HG03139 (cell line): ENCODE measurements at regions not wholly inside any gene's neighbourhood (a gene's known extent, or its start where the extent isn't known, plus 50 kb on each side); places are given as distances from the start of the nearest gene placed in this dataset.
"Not testable (repeated sequence)": the region's sequence is repeated elsewhere in the genome, so short reads cannot be mapped to it uniquely, and the experiment has no call there.

Experiments used
- ATAC-seq: cut with Tn5 transposase; IDR thresholded peaks from one replicate; pipeline ENCODE4 v1.9.1; 2021; ENCODE audit not compliant: unreplicated experiment

DNA sequence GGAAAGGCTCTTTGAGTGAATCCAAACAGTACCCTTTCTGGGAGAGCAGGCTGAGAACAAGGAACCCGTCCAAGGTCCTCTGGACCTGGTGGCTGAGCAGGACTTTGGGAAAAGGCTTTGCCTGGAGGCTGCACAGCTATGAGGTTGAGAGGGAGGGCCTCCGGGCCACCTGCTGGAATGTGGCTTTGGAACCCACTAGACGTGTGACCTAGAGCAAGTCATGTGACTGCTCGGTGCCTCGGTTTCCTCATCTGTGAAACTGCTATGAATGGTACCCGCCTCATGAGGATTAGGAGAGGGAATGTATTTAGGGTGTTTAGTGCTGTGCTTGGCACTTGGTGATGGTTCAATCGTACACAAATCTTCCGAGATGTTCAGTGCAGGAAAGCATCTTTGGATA, 50.4 kb downstream of the HAPSTR1 start:
- no peak for ATAC-seq

DNA sequence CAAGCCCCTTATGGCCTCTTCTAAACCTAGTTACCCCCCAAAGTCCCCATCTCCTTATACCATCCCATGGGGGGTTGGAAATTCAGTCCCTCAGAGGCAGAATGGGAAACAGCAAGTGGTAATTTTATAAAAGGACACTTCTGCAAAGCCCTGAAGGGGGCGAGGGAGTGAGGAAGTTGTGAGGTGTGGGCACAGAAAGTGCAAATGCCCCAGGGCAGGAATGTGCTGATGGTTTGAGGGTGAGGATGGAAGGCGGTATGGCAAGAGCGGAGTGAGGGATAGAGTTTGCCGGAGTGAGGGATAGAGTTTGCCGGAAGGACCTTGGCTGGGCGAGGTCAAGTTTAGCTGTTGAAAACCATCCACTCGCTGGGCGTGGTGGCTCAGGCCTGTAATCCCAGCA, 52.7 kb downstream of the HAPSTR1 start:
- no peak for ATAC-seq

DNA sequence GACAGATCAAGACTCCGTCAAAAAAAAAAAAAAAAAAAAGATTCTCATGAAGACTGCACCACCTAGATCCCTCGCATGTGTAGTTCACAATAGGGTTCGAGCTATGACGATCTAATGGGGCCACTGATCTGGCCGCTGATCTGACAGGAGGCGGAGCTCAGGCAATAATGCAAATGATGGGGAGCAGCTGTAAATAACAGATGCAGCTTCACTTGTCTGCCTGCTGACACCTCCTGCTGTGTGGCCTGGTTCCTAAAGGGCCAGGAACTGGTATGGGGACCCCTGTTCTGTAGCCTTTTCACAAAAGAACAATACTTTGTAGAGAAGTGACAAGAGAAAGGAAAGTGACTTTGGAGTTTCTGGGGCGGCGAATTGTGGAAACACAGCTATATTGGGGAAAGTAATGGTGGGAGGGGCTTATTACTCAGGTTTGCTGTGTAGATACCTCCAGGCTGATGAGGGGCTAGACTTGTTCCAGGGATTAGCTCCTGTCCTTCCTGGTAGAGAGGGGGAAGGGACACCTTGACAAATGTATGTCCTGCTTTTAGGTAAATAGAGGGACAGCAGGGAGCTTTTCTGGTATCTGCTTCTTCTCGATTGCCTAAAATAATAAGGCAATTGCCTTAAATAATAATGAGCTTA, 57.1 kb downstream of the HAPSTR1 start:
- no peak for ATAC-seq

- ATAC-seq: no peak
Measured at GRCh38 chr16:9151074-9151473, 59.6 kb downstream of the HAPSTR1 start.

GRCh38 chr16:9151597-9151996, 60.2 kb downstream of the HAPSTR1 start:
- ATAC-seq: no peak

DNA sequence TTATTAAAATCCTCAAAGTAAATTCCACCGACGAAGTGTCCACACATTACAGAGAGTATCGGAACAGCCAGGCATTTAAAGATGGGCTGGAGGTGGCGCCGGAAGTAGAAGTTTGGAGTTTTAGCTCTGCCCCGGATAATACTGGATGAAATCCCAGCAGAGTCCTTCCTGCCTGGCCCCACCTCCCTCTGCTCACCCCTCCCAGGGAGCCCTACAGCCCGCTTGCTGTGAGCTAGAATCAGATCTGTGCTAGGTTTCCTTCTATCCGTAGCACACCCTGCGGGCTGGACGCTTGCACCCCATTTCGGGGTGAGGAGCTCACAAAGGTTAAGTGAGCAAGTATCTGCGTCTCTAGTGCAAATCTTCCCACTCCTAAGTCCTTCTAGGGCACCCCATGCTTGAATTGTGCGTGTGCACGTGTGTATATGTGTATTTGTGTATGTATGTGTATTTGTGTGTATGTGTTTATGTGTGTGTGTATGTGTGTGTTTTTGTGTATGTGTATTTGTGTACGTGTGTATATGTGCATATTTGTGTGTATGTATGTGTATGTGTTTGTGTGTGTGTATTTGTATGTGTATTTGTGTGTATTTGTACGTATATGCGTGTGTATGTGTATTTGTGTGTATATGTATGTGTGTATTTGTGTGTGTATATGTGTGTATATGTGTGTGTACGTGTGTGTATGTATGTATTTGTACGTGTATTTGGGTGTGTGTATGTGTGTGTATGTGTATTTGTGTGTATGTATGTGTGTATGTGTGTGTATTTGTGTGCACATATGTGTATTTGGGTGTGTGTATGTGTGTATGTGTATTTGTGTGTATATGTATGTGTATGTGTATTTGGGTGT, 61.4 kb downstream of the HAPSTR1 start:
- ATAC-seq: no peak

GRCh38 chr16:9153502-9153864, 62.0 kb downstream of the HAPSTR1 start:
- no peak for ATAC-seq

DNA sequence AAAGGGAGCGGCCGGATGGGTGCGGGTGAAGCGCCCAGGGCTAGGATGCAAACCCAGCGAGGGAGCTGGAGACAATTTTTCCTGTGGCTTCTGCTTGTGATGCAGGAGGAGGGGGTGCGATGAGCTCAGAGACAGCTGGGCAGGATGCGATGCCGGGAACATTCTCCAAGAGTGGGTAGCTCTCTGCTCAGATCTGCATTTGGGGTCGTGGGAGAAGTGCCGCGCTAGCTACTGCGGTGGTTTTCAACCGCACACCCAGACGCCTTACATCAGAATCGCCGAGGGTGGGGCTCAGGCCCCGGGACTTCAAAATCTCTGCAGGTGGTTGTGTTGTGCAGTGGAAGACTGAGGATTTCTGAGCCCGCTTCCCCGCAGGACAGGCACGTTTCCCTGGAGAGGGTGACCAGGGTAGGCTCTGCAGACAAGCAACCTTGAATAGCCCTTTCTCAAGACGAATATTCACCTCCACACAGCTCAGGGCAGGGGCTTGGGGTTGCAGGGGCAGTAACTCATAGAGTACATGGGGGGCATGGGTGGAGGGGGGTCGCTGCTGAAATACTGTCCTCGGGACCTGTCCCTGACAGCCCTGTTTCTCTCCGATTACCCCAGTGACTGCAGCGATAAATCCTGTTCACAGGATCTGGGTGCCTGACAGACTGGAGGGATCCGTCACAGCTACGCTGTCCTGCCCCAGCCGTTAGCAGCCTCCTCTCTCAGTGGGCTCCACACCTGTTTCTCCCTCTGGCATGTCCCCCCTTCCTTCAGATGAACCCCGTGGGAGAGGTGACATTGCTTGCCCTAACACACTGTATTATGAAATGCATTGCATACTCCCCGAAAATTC, 63.3 kb downstream of the HAPSTR1 start:
- no peak for ATAC-seq

DNA sequence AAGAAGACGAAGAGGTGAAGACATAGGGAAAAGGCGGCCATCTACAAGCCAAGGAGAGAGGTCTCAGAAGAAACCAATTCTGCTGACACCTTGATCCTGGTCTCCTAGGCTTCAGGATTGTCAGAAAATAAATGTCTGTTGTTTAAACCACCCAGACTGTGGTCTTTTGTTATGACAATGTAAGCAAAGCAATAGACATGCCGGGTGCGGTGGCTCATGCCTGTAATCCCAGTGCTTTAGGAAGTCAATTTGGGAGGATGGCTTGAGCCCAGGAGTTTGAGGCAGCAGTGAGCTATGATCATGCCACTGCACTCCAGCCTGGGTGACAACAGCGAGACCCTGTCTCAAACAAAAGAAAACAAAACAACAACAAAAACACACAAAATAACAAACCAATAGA, 64.4 kb downstream of the HAPSTR1 start:
- ATAC-seq: no peak

GRCh38 chr16:9159839-9160550, 68.6 kb downstream of the HAPSTR1 start:
- no peak for ATAC-seq

DNA sequence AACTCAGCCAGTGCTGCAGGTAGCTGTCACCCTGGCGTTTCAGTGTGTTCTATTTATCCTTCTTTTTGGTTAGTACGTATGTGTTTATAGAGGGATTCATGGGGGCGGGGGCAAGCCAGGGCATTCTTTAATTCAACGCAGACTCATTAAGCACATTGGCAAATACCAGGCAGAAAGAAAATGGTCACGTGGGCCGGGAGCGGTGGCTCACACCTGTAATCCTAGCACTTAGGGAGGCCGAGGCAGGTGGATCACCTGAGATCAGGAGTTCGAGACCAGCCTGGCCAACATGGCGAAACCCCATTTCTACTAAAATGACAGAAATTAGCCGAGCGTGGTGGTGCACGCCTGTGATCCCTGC, 69.1 kb downstream of the HAPSTR1 start:
- ATAC-seq: no peak

DNA sequence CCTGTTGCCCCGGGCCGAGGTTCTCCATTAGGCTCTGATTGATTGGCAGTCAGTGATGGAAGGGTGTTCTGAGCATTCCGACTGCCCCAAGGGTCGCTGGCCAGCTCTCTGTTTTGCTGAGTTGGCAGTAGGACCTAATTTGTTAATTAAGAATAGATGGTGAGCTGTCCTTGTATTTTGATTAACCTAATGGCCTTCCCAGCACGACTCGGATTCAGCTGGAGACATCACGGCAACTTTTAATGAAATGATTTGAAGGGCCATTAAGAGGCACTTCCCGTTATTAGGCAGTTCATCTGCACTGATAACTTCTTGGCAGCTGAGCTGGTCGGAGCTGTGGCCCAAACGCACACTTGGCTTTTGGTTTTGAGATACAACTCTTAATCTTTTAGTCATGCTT, 74.2 kb downstream of the HAPSTR1 start:
- no peak for ATAC-seq

GRCh38 chr16:9166326-9166993, 75.0 kb downstream of the HAPSTR1 start:
- ATAC-seq: not testable (repeated sequence)

GRCh38 chr16:9169094-9169493, 77.7 kb downstream of the HAPSTR1 start:
- no peak for ATAC-seq

GRCh38 chr16:9170470-9170869, 79.0 kb downstream of the HAPSTR1 start:
- no peak for ATAC-seq

DNA sequence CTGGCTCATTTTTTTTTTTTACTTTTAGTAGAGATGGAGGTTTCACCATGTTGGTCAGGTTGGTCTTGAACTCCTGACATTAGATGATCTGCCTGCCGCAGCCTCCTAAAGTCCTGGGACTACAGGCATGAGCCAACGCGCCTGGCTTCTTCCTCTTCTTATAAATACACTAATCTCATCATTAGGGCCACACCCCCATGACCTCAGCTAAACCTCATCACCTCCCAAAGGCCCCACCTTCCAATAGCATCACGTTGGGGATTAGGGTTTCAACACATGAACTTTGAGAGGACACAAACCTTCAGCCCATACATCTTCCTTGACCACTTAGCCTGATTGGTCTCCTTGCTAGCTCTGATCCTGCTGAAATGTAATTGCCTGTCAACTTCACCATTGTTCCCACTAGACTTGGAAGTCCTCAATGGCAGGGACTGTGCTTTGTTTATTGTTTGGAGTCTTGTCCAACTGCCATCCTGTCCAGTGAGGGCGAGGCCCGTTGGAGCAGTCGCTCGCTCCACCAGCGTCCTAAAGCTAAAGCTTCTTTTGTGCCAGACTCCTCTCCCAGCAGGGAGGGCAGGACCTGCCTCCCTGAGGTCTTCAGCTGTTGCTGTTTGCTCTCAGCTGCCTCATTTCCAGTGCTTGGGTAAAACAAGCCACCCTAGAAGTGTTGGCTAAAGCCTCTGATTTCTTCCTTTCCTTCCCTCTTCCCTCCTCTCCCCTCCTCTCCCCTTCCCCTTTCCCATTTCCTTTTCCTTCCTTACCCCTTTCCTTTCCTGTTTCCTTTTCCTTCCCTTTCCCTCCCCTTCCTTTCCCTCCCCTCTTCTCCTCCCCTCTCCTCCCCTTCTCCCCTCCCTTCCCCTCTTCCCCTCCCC, 85.3 kb downstream of the HAPSTR1 start:
- no peak for ATAC-seq

DNA sequence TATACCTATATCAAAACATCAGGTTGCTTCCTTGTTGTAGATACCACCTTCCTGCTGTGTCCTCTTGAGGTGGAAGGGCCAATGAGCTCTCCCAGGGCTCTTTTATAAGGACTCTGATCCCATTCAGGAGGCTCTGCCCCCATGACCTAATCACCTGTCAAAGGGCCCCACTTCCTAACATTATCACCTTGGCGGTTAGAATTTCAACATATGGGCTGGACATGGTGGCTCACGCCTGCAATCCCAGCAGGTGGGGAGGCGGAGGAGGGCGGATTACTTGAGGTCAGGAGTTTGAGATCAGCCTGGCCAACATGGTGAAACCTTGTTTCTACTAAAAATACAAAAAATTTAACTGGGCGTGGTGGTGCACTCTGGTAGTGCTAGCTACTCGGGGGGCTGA, 86.4 kb downstream of the HAPSTR1 start:
- no peak for ATAC-seq

- no peak for ATAC-seq
Measured at GRCh38 chr16:9183682-9184353, 92.4 kb downstream of the HAPSTR1 start.

DNA sequence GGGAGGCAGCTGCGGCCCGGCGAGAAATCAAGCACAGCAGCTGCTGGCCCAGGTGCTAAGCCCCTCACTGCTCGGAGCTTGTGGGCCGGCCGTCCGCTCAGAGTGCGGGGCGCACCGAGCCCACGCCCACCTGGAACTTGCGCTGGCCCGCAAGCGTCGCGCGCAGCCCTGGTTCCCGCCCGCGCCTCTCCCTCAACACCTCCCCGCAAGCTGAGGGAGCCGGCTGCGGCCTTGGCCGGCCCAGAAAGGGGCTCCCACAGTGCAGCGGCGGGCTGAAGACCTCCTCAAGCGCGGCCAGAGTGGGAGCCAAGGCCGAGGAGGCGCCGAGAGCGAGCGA, 92.9 kb downstream of the HAPSTR1 start:
- no peak for ATAC-seq
